WTC11 (cell line): ENCODE measurements at regions not wholly inside any gene's neighbourhood (a gene's known extent, or its start where the extent isn't known, plus 50 kb on each side); places are given as distances from the start of the nearest gene placed in this dataset.

Source experiments
- ATAC-seq: fragments of 200-7000 bp; cut with Tn5 transposase; 2 replicates; pipeline ENCODE4 v1.10.0; 2021; ENCODE audit warnings: mild to moderate bottlenecking, moderate library complexity
- CTCF ChIA-PET: fragments of 300-600 bp; sonication (Branson Sonifier 250); formaldehyde crosslinking; loops from one replicate; lab custom pipeline; 2021; ENCODE audit warnings: antibody characterized with exemption; lab: Charles Lee
- POLR2A ChIA-PET: fragments of 350-600 bp; sonication (Branson Sonifier 250); formaldehyde crosslinking; loops from one replicate; lab custom pipeline; 2021; ENCODE audit warnings: antibody characterized with exemption; lab: Charles Lee
- DNase-seq: peaks from one replicate; pipeline ENCODE4 v3.0.0; 2021; ENCODE audit warnings: low spot score
- H3K27ac Mint-ChIP-seq: 2 replicates; pipeline ENCODE4 v1.8.0; 2021; ENCODE audit warnings: mixed read lengths
- H3K27me3 Mint-ChIP-seq: 2 replicates; pipeline ENCODE4 v1.8.0; 2021; ENCODE audit warnings: low read depth, mild to moderate bottlenecking, moderate library complexity, mixed read lengths
- H3K36me3 Mint-ChIP-seq: 2 replicates; pipeline ENCODE4 v1.8.0; 2021; ENCODE audit warnings: mixed read lengths
- H3K4me1 Mint-ChIP-seq: 2 replicates; pipeline ENCODE4 v1.8.0; 2022; ENCODE audit warnings: mixed read lengths
- H3K4me3 Mint-ChIP-seq: 2 replicates; pipeline ENCODE4 v1.8.0; 2021; ENCODE audit warnings: mild to moderate bottlenecking, moderate library complexity, mixed read lengths
- H3K9me3 Mint-ChIP-seq: 2 replicates; pipeline ENCODE4 v1.8.0; 2021; ENCODE audit warnings: mixed read lengths
- ATF1 ChIP-seq: sonication (generic); formaldehyde crosslinking; IDR thresholded peaks from 2 replicates; pipeline ENCODE4 v1.8.1; 2023; ENCODE audit warnings: mild to moderate bottlenecking, moderate library complexity, missing genetic modification reagents
- CREM ChIP-seq: sonication (generic); formaldehyde crosslinking; IDR thresholded peaks from 2 replicates; pipeline ENCODE4 v1.8.1; 2022; ENCODE audit warnings: mild to moderate bottlenecking, missing genetic modification reagents, moderate library complexity
- ELF4 ChIP-seq: sonication (generic); formaldehyde crosslinking; IDR thresholded peaks from 2 replicates; pipeline ENCODE4 v1.8.1; 2022; ENCODE audit warnings: low read depth, mild to moderate bottlenecking, moderate library complexity, missing genetic modification reagents
- ETV6 ChIP-seq: sonication (generic); formaldehyde crosslinking; IDR thresholded peaks from 2 replicates; pipeline ENCODE4 v1.8.1; 2022; ENCODE audit warnings: mild to moderate bottlenecking, missing genetic modification reagents
- GTF2I ChIP-seq: fragments of 250-450 bp; sonication (Bioruptor Pico); conservative IDR thresholded peaks from 2 replicates; pipeline ENCODE4 v1.4.0; 2021; ENCODE audit warnings: mild to moderate bottlenecking
- JUN ChIP-seq: sonication (generic); formaldehyde crosslinking; IDR thresholded peaks from 2 replicates; pipeline ENCODE4 v1.8.0; 2023; ENCODE audit warnings: mild to moderate bottlenecking, missing genetic modification reagents
- MYBL2 ChIP-seq: sonication (generic); formaldehyde crosslinking; IDR thresholded peaks from 2 replicates; pipeline ENCODE4 v1.8.1; 2023; ENCODE audit warnings: mild to moderate bottlenecking, moderate library complexity, missing genetic modification reagents
- NR3C1 ChIP-seq: sonication (generic); formaldehyde crosslinking; conservative IDR thresholded peaks from 2 replicates; pipeline ENCODE4 v1.8.1; 2023; ENCODE audit warnings: low read depth, mild to moderate bottlenecking, missing genetic modification reagents
- SMAD3 ChIP-seq: sonication (generic); formaldehyde crosslinking; IDR thresholded peaks from 2 replicates; pipeline ENCODE4 v1.8.0; 2022; ENCODE audit warnings: missing genetic modification reagents, mild to moderate bottlenecking, borderline replicate concordance
- SOX15 ChIP-seq: fragments of 250-450 bp; sonication (Bioruptor Pico); IDR thresholded peaks from 2 replicates; pipeline ENCODE4 v1.9.0; 2021; ENCODE audit warnings: mild to moderate bottlenecking
- TEAD1 ChIP-seq: sonication (generic); formaldehyde crosslinking; IDR thresholded peaks from 2 replicates; pipeline ENCODE4 v1.8.0; 2022; ENCODE audit warnings: mild to moderate bottlenecking, missing genetic modification reagents
- TP53 ChIP-seq: sonication (generic); formaldehyde crosslinking; IDR thresholded peaks from 2 replicates; pipeline ENCODE4 v1.8.1; 2023; ENCODE audit warnings: mild to moderate bottlenecking, missing genetic modification reagents
- ZNF121 ChIP-seq: sonication (generic); formaldehyde crosslinking; IDR thresholded peaks from 2 replicates; pipeline ENCODE4 v1.8.0; 2023; ENCODE audit warnings: missing genetic modification reagents
- TF ChIP-seq, protein P1 (sequence below): sonication (generic); formaldehyde crosslinking; conservative IDR thresholded peaks from 2 replicates; pipeline ENCODE4 v1.8.1; 2022; ENCODE audit warnings: mild to moderate bottlenecking, missing genetic modification reagents
- TF ChIP-seq, protein P2 (sequence below): sonication (generic); formaldehyde crosslinking; IDR thresholded peaks from 2 replicates; pipeline ENCODE4 v1.8.0; 2022; ENCODE audit warnings: mild to moderate bottlenecking, missing genetic modification reagents
- TF ChIP-seq, protein P3 (sequence below): sonication (generic); formaldehyde crosslinking; IDR thresholded peaks from 2 replicates; pipeline ENCODE4 v1.8.0; 2022; ENCODE audit warnings: mild to moderate bottlenecking, missing genetic modification reagents
- TF ChIP-seq, protein P4 (sequence below): fragments of 250-450 bp; sonication (Bioruptor Pico); IDR thresholded peaks from 2 replicates; pipeline ENCODE4 v1.9.0; 2021; ENCODE audit warnings: mild to moderate bottlenecking, borderline replicate concordance
- TF ChIP-seq, protein P5 (sequence below): sonication (generic); formaldehyde crosslinking; IDR thresholded peaks from 2 replicates; pipeline ENCODE4 v1.8.1; 2022; ENCODE audit warnings: low read depth, missing genetic modification reagents, borderline replicate concordance
- TF ChIP-seq, protein P6 (sequence below): fragments of 250-450 bp; sonication (Bioruptor Pico); conservative IDR thresholded peaks from 2 replicates; pipeline ENCODE4 v1.9.0; 2021; ENCODE audit warnings: mild to moderate bottlenecking
- TF ChIP-seq, protein P7 (sequence below): sonication (generic); formaldehyde crosslinking; IDR thresholded peaks from 2 replicates; pipeline ENCODE4 v1.8.0; 2022; ENCODE audit warnings: mild to moderate bottlenecking, missing genetic modification reagents
- TF ChIP-seq, protein P8 (sequence below): fragments of 250-450 bp; sonication (Bioruptor Pico); IDR thresholded peaks from 2 replicates; pipeline ENCODE4 v1.9.0; 2021; ENCODE audit warnings: mild to moderate bottlenecking

DNA sequence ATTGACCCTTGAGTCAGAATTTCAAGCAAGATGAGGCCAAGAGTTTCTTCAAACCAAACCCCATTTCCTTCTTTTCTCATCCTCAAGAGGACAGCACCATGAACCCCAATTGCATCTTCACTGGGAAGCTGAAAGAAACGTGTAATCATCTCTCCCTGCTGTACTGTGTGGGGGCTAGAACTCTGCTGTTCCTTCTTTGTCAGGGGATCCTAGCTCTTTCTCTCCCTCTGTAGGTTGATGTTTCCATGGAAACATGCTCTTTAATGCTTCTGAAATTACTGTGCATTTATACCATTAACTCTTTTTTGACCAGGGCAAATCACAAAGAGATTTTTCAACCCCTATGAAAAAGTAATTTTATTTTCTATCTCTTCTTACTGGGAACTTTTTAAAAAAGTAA, 295.1 kb downstream of the GRIN2B start:
- H3K9me3 Mint-ChIP-seq: no peaks in the 10 kb centered on the region
- CTCF ChIA-PET: no interaction called here

DNA sequence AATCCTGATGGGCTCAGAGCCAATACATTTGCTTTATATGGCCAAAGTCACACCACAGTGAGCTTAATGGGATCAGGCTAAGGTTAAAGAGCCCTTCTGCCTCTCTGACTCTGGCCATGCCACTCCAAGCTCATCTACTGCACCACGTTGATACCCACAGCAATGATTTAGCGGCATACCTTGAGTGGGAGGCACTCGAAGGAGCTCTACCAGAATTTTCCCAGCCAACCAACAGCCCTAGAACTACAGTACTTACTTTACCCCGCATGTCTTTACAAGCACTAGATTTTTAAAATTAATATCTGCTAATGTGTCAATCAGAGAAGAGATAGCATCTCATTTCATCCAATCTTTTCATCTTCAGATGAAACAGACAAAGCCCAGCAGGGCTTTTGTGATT, 300.5 kb downstream of the GRIN2B start:
- no peak for TF ChIP-seq TP53
- TF ChIP-seq, protein P1, sequence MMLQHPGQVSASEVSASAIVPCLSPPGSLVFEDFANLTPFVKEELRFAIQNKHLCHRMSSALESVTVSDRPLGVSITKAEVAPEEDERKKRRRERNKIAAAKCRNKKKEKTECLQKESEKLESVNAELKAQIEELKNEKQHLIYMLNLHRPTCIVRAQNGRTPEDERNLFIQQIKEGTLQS (CRISPR knock-in tag): no peak
- TF ChIP-seq, protein P2, sequence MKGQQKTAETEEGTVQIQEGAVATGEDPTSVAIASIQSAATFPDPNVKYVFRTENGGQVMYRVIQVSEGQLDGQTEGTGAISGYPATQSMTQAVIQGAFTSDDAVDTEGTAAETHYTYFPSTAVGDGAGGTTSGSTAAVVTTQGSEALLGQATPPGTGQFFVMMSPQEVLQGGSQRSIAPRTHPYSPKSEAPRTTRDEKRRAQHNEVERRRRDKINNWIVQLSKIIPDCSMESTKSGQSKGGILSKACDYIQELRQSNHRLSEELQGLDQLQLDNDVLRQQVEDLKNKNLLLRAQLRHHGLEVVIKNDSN (CRISPR knock-in tag): no peak
- Mint-ChIP-seq H3K36me3 (no peaks in the 10 kb centered on the region), H3K9me3 (no peaks in the 10 kb centered on the region), H3K4me1 (no peaks in the 10 kb centered on the region), H3K27ac (no peak overlapping the region), H3K4me3 (no peak overlapping the region), H3K27me3 (peaks cover 4% of the 10 kb centered on the region)
- ATAC-seq (no peak), DNase-seq (no peak)
- POLR2A ChIA-PET: interaction anchor here (0.6 kb wide), 1 partner anchor 106 kb away, joined by 3 read pairs; no protein-coding TSS in a partner anchor
- CTCF ChIA-PET: interaction anchor here (0.9 kb wide), 1 partner anchor 301 kb away, joined by 3 read pairs; the partner anchor contains the start of gene GRIN2B

More for the DNA sequence above, 295.1 kb downstream of the GRIN2B start:
- H3K4me1 Mint-ChIP-seq: no peaks in the 10 kb centered on the region
- ATAC-seq (no peak), DNase-seq (no peak)
- no peak overlapping the region for H3K4me3 Mint-ChIP-seq
- no peaks in the 10 kb centered on the region for H3K27me3 Mint-ChIP-seq
- no peak for TF ChIP-seq CREM (CRISPR knock-in tag)
- no peak for TF ChIP-seq ZNF121 (CRISPR knock-in tag)
- TF ChIP-seq MYBL2 (CRISPR knock-in tag): no peak
- no peaks in the 10 kb centered on the region for H3K36me3 Mint-ChIP-seq
- no peak overlapping the region for H3K27ac Mint-ChIP-seq
- POLR2A ChIA-PET: no interaction called here

DNA sequence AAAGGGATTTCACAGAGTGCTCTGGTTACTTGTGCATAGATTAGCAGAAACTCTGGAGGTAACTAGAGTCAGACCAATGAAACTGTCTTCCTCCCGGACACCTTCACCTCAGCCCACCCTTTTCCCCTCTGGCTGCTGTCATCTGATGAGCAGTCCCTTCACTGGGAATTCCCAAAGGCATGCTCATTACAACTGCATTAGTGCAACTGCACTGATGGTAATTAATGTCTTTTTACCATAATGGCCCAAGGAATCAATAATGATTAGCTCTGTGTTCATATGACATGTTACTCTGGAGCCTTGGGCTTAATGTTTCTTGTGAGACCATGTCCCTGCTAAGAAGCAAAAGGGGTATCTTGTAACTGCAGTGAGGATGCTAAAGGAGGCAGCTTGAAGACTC, 304.5 kb downstream of the GRIN2B start:
- H3K27me3 Mint-ChIP-seq: peaks cover 4% of the 10 kb centered on the region
- ATAC-seq: no peak
- no peak for DNase-seq

More for the DNA sequence above, 304.5 kb downstream of the GRIN2B start:
- Mint-ChIP-seq H3K27ac (no peak overlapping the region), H3K9me3 (no peaks in the 10 kb centered on the region), H3K4me1 (no peaks in the 10 kb centered on the region), H3K36me3 (no peaks in the 10 kb centered on the region), H3K4me3 (no peak overlapping the region)
- POLR2A ChIA-PET: no interaction called here
- TF ChIP-seq, protein P3, sequence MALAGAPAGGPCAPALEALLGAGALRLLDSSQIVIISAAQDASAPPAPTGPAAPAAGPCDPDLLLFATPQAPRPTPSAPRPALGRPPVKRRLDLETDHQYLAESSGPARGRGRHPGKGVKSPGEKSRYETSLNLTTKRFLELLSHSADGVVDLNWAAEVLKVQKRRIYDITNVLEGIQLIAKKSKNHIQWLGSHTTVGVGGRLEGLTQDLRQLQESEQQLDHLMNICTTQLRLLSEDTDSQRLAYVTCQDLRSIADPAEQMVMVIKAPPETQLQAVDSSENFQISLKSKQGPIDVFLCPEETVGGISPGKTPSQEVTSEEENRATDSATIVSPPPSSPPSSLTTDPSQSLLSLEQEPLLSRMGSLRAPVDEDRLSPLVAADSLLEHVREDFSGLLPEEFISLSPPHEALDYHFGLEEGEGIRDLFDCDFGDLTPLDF (CRISPR knock-in tag): no peak
- TF ChIP-seq ETV6 (CRISPR knock-in tag) (no peak), TEAD1 (CRISPR knock-in tag) (no peak), GTF2I (no peak), ATF1 (no peak), NR3C1 (no peak), SMAD3 (CRISPR knock-in tag) (no peak), SOX15 (CRISPR knock-in tag) (no peak), ZNF121 (CRISPR knock-in tag) (no peak), JUN (CRISPR knock-in tag) (no peak), ELF4 (no peak)
- TF ChIP-seq, protein P4, sequence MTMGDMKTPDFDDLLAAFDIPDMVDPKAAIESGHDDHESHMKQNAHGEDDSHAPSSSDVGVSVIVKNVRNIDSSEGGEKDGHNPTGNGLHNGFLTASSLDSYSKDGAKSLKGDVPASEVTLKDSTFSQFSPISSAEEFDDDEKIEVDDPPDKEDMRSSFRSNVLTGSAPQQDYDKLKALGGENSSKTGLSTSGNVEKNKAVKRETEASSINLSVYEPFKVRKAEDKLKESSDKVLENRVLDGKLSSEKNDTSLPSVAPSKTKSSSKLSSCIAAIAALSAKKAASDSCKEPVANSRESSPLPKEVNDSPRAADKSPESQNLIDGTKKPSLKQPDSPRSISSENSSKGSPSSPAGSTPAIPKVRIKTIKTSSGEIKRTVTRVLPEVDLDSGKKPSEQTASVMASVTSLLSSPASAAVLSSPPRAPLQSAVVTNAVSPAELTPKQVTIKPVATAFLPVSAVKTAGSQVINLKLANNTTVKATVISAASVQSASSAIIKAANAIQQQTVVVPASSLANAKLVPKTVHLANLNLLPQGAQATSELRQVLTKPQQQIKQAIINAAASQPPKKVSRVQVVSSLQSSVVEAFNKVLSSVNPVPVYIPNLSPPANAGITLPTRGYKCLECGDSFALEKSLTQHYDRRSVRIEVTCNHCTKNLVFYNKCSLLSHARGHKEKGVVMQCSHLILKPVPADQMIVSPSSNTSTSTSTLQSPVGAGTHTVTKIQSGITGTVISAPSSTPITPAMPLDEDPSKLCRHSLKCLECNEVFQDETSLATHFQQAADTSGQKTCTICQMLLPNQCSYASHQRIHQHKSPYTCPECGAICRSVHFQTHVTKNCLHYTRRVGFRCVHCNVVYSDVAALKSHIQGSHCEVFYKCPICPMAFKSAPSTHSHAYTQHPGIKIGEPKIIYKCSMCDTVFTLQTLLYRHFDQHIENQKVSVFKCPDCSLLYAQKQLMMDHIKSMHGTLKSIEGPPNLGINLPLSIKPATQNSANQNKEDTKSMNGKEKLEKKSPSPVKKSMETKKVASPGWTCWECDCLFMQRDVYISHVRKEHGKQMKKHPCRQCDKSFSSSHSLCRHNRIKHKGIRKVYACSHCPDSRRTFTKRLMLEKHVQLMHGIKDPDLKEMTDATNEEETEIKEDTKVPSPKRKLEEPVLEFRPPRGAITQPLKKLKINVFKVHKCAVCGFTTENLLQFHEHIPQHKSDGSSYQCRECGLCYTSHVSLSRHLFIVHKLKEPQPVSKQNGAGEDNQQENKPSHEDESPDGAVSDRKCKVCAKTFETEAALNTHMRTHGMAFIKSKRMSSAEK: no peak
- TF ChIP-seq, protein P5, sequence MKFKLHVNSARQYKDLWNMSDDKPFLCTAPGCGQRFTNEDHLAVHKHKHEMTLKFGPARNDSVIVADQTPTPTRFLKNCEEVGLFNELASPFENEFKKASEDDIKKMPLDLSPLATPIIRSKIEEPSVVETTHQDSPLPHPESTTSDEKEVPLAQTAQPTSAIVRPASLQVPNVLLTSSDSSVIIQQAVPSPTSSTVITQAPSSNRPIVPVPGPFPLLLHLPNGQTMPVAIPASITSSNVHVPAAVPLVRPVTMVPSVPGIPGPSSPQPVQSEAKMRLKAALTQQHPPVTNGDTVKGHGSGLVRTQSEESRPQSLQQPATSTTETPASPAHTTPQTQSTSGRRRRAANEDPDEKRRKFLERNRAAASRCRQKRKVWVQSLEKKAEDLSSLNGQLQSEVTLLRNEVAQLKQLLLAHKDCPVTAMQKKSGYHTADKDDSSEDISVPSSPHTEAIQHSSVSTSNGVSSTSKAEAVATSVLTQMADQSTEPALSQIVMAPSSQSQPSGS (CRISPR knock-in tag): no peak
- TF ChIP-seq, protein P6, sequence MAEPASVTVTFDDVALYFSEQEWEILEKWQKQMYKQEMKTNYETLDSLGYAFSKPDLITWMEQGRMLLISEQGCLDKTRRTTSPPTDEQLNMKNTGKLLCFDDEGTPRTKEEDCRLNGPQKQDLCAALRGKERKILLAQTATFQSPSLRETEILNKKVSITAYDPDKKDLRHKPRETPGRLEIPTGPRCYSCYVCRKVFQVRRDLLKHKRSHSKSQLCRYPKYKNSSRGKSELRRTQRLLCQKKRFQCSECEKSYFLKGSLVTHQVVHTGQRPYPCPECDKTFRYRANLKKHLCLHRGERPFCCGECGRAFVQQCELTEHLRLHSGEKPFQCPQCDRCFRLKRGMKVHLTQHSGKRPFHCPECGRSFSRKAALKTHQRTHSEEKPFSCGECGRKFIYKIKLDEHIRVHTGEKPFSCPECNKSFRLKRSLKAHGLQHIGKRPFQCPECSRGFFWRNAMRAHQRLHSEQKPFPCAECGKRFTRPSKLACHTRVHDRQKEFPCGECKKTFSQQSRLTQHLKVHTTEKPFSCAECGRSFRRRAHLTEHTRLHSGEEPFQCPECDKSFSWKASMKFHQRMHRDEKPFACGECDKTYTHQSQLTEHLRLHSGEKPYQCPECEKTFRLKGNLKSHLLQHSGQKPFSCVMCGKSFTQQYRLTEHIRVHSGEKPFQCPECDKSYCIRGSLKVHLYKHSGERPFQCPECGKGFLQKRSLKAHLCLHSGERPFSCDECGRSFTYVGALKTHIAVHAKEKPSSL: no peak
- TF ChIP-seq, protein P7, sequence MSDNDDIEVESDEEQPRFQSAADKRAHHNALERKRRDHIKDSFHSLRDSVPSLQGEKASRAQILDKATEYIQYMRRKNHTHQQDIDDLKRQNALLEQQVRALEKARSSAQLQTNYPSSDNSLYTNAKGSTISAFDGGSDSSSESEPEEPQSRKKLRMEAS: no peak
- TF ChIP-seq, protein P8, sequence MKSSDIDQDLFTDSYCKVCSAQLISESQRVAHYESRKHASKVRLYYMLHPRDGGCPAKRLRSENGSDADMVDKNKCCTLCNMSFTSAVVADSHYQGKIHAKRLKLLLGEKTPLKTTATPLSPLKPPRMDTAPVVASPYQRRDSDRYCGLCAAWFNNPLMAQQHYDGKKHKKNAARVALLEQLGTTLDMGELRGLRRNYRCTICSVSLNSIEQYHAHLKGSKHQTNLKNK (CRISPR knock-in tag): no peak
- CTCF ChIA-PET: no interaction called here
